Stimulated activated CD8-positive, alpha-beta memory T cell treated with anti-CD3 and anti-CD28 coated beads, Interleukin-12 subunit alpha, Interleukin-12 subunit beta, amount 100 ng/mL, for 4 hours (primary cell): ENCODE measurements at regions not wholly inside any gene's neighbourhood (a gene's known extent, or its start where the extent isn't known, plus 50 kb on each side); places are given as distances from the start of the nearest gene placed in this dataset.
"Not testable (repeated sequence)": the region's sequence is repeated elsewhere in the genome, so short reads cannot be mapped to it uniquely, and the experiment has no call there.

Experiments
- DNase-seq: peaks from one replicate; pipeline ENCODE4 v3.0.0-alpha.2; 2020; ENCODE audit warnings: low read depth

GRCh38 chr5:102617191-102618187, 118.7 kb upstream of the SLCO6A1 start:
- DNase-seq = no peak

GRCh38 chr5:102622262-102622661, 123.5 kb upstream of the SLCO6A1 start:
- DNase-seq = no peak

- DNase-seq = no peak
Measured at GRCh38 chr5:102623329-102624065, 124.7 kb upstream of the SLCO6A1 start.

- no peak for DNase-seq
Measured at GRCh38 chr5:102624405-102624804, 125.6 kb upstream of the SLCO6A1 start.

GRCh38 chr5:102625468-102625867, 126.7 kb upstream of the SLCO6A1 start:
- no peak for DNase-seq

GRCh38 chr5:102625928-102626327, 127.1 kb upstream of the SLCO6A1 start:
- no peak for DNase-seq

- no peak for DNase-seq
Measured at GRCh38 chr5:102627315-102627714, 127.8 kb upstream of the PAM start.

GRCh38 chr5:102628441-102629175, 126.5 kb upstream of the PAM start:
- no peak for DNase-seq

- DNase-seq = no peak
Measured at GRCh38 chr5:102629827-102630605, 125.1 kb upstream of the PAM start.

GRCh38 chr5:102635399-102635798, 119.7 kb upstream of the PAM start:
- DNase-seq = not testable (repeated sequence)

GRCh38 chr5:102638316-102638715, 116.8 kb upstream of the PAM start:
- DNase-seq = no peak

GRCh38 chr5:102638912-102639652, 116.0 kb upstream of the PAM start:
- DNase-seq = no peak

- no peak for DNase-seq
Measured at GRCh38 chr5:102649731-102650130, 105.4 kb upstream of the PAM start.

GRCh38 chr5:102651466-102651865, 103.6 kb upstream of the PAM start:
- no peak for DNase-seq

GRCh38 chr5:102654559-102655349, 100.4 kb upstream of the PAM start:
- DNase-seq = no peak

- DNase-seq = no peak
Measured at GRCh38 chr5:102659151-102659550, 96.0 kb upstream of the PAM start.

- no peak for DNase-seq
Measured at GRCh38 chr5:102660111-102660510, 95.0 kb upstream of the PAM start.

GRCh38 chr5:102663749-102664530, 91.2 kb upstream of the PAM start:
- no peak for DNase-seq
